Kidney epithelial cell (primary cell): ENCODE measurements at regions not wholly inside any gene's neighbourhood (a gene's known extent, or its start where the extent isn't known, plus 50 kb on each side); places are given as distances from the start of the nearest gene placed in this dataset.

Source experiments
- DNase-seq: peaks from one replicate; pipeline ENCODE4 v3.0.0-alpha.2; 2010; ENCODE audit warnings: low read depth
- H3K27me3 ChIP-seq: 2 replicates; pipeline ENCODE4 v1.6.0; 2011; ENCODE audit warnings: low read length; ENCODE audit not compliant: control insufficient read depth, insufficient read depth
- H3K36me3 ChIP-seq: 2 replicates; pipeline ENCODE4 v1.5.1; 2011; ENCODE audit warnings: low read length; ENCODE audit not compliant: control insufficient read depth, insufficient read depth
- H3K4me3 ChIP-seq: 2 replicates; pipeline ENCODE4 v1.5.1; 2011; ENCODE audit warnings: low read depth, mild to moderate bottlenecking, control low read depth, low read length
- CTCF ChIP-seq: IDR thresholded peaks from 2 replicates; pipeline ENCODE4 v1.5.1; 2011; ENCODE audit warnings: mild to moderate bottlenecking, moderate library complexity, low read length, control low read depth, inconsistent platforms; ENCODE audit not compliant: insufficient read depth, poor library complexity, severe bottlenecking

- no peak overlapping the region for H3K4me3 ChIP-seq
- TF ChIP-seq CTCF, result no peak
- DNase-seq, result no peak
- no peaks in the 10 kb centered on the region for H3K36me3 ChIP-seq
- H3K27me3 ChIP-seq, result no peaks in the 10 kb centered on the region
Observed at GRCh38 chr18:54521846-54522245, 69.2 kb upstream of the DYNAP start.

GRCh38 chr18:54528942-54529376, 62.1 kb upstream of the DYNAP start:
- Histone ChIP-seq H3K4me3 (no peak overlapping the region), H3K36me3 (no peaks in the 10 kb centered on the region), H3K27me3 (no peaks in the 10 kb centered on the region)
- TF ChIP-seq CTCF, result no peak
- no peak for DNase-seq

- DNase-seq, result no peak
- Histone ChIP-seq H3K4me3 (no peak overlapping the region), H3K36me3 (no peaks in the 10 kb centered on the region), H3K27me3 (no peaks in the 10 kb centered on the region)
- TF ChIP-seq CTCF, result no peak
Observed at GRCh38 chr18:54529444-54529843, 61.6 kb upstream of the DYNAP start.

- no peaks in the 10 kb centered on the region for H3K27me3 ChIP-seq
Observed at GRCh38 chr18:54530285-54530684, 60.8 kb upstream of the DYNAP start.

GRCh38 chr18:54531402-54532065, 59.5 kb upstream of the DYNAP start:
- no peak for DNase-seq
- no peak overlapping the region for H3K4me3 ChIP-seq

More at GRCh38 chr18:54530285-54530684, 60.8 kb upstream of the DYNAP start:
- Histone ChIP-seq H3K36me3 (no peaks in the 10 kb centered on the region), H3K4me3 (no peak overlapping the region)
- TF ChIP-seq CTCF, result no peak
- no peak for DNase-seq

More at GRCh38 chr18:54531402-54532065, 59.5 kb upstream of the DYNAP start:
- no peaks in the 10 kb centered on the region for H3K36me3 ChIP-seq
- H3K27me3 ChIP-seq, result no peaks in the 10 kb centered on the region
- TF ChIP-seq CTCF, result no peak
